ENCODE measurements at regions not wholly inside any gene's neighbourhood (a gene's known extent, or its start where the extent isn't known, plus 50 kb on each side); places are given as distances from the start of the nearest gene placed in this dataset.

DNA sequence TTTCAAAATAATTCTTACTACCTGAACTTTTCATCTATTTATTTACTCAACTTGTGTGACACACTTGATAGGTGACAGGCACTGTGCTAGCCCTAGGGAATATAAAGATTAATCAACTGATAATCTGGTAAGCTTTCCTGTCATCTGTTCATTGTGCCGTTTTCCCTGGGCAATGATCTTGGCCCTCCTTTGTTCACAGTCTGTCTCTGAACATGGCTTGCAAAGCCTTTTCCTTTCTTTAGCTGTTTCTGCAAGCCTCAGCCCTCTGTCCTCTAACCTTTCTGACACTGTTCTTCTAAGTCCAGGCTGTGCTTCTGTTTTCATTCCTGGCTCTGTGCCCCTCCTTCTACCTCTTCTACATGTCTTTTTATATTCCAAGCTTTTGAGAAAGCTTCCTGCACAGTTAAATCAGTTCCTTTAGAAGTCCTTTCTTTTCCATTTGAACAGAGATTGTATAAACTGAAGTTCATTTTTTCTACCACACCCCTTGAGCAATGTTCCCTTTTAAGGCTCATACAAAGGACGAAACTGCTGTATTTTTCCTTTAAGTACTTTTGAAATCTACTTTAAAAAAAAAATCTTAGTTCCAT is 803.0 kb upstream of the ZNF608 start:
- DNase-seq: no peak

- no peak for DNase-seq
Observed at GRCh38 chr5:125550274-125550673, 803.8 kb upstream of the ZNF608 start.

GRCh38 chr5:125551246-125551645 is 804.8 kb upstream of the ZNF608 start:
- no peak for DNase-seq

GRCh38 chr5:125551797-125552196 is 805.4 kb upstream of the ZNF608 start:
- DNase-seq: no peak

DNA sequence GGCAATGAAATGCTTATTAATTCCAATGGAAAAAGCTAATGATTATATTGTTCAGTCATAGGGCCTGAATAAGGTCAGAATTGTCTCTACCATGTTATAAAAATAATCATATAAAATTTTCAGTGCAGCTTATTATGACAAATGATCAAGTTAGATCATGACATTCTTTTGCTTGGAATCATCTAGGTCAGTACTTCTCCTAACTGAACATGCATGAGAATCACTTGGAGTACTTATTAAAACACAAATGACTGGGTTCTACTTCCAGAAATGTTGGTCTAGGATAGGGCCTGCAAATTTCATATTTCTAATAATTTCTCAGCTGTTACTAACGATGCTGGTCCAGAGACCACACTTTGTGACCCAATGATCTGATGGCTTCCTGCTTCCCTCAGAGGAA is 806.0 kb upstream of the ZNF608 start:
- DNase-seq: no peak

- DNase-seq: no peak
Observed at GRCh38 chr5:125554355-125554754, 807.9 kb upstream of the ZNF608 start.

DNA sequence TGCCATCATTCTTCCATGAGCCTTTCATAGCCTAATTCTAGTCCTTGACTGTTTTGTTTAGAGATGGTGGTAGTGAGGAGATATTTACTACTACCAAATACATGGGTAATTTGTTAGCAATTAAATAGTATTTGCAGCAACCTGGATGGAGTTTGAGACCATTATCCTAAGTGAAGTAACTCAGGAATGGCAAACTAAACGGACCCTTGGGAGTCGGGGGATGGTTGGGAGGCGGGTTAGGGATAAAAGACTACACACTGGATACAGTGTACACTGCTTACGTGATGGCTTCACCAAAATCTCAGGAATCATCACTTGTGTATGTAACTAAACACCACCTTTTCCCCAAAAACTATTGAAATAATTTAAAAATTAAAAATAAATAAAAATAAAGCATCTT is 809.2 kb upstream of the ZNF608 start:
- no peak for DNase-seq

DNA sequence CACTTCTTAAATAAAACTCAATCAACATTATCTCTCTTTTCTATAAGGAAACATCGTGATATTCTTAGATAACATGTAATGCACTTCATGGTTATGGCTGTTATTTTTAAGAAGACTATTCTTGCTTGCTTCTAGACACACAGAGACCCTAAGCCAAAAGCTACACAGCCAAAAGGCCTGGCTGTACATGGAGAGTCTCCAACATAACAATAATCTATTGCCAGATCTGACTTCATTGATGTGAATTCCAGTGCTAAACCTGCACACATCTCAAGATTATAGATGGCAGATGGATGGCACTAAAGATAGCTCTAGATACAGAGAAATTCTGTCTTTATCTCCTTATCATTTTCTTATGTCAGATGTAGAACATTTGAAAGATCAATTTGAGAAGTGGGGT is 811.6 kb upstream of the ZNF608 start:
- DNase-seq: no peak

- DNase-seq: no peak
Observed at GRCh38 chr5:125558466-125558865, 812.0 kb upstream of the ZNF608 start.

GRCh38 chr5:125559296-125559695 is 812.9 kb upstream of the ZNF608 start:
- no peak for DNase-seq

- no peak for DNase-seq
Observed at GRCh38 chr5:125560476-125561225, 814.2 kb upstream of the ZNF608 start.

DNA sequence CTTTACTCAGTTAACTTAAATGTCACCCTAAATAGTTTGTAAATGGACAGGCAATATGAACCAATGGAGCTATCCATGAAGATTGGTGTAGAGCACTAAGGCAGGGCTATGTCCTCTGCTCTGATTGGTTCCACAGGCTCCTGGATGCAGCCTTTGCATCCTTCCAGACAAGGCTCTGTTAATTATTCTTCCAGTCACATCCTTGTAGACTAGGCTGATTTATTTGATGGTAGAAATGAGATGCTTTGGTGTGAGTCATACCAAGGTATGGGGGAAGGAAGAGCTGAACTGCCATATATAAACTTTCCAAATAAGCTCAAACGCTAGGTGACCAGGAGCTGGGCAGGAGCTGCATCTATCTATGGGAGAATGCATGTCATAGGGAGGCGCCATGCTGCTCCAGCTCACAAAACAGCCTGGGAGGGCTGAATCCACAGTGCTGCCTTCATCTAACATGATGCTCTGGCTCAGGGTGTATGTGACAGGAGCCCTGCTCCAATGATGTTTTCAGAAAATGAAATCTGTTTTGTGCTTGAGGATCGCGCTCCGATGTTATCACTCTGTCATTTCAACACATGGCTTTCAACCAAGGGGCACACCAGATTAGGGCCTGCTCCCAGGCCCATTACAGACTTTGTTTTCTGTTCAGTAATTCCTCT is 818.0 kb upstream of the ZNF608 start:
- DNase-seq: no peak

GRCh38 chr5:125574491-125575044 is 828.1 kb upstream of the ZNF608 start:
- no peak for DNase-seq

- no peak for DNase-seq
Observed at GRCh38 chr5:125575171-125575890, 828.9 kb upstream of the ZNF608 start.

DNA sequence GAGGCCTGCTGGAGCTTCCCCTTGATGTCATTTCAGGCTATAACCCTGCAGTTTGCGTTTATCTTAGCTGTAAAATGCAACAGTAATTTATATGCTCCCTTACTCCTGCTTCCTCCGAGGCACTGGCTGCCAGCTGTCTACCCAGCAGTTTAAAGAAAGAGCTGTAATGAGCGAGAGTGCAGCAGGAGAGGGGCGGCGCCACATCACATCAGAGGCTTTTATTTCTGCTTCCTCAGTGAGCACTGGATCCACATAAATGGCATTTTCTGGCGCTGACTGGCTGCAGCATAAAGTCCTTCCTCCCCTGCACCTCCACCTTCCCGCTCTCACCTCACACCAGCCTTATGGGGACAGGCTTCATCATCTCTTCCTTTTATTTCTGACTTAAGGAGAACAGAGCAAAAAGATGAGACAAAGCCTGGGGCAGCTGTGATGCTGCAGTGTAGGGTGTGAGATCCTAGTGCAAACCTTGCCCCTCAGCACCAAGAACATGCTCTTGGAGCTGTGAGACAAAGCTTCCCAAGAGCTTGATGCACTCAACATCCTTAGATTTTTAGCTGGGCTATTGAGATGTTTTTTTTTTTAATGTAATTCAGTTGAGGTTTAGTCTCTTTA is 829.6 kb upstream of the ZNF608 start:
- no peak for DNase-seq

DNA sequence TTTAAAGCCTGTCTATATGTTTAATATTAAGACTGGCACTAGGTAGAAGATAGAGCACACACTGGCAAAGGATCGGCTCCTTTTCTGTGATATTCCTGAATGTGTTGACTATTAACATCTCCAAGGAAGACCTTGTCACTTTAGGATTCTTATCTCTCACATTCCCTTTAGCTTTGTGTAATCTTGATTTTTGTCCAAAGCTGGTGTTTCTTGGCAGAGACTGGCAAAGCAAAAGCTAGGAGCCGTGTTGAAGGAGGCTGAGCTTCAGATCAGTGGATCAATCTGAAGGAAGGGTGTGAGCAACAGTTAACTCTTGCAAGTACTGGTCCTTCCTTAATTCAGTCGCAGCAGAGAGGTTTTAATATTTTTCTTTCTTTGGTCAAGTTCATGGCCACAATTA is 830.4 kb upstream of the ZNF608 start:
- no peak for DNase-seq

GRCh38 chr5:125578551-125578950 is 832.1 kb upstream of the ZNF608 start:
- no peak for DNase-seq

GRCh38 chr5:125579182-125579581 is 832.7 kb upstream of the ZNF608 start:
- DNase-seq: no peak

GRCh38 chr5:125581311-125581710 is 834.9 kb upstream of the ZNF608 start:
- no peak for DNase-seq

GRCh38 chr5:125582352-125582751 is 835.9 kb upstream of the ZNF608 start:
- DNase-seq: no peak

GRCh38 chr5:125583321-125584139 is 837.1 kb upstream of the ZNF608 start:
- DNase-seq: no peak

DNA sequence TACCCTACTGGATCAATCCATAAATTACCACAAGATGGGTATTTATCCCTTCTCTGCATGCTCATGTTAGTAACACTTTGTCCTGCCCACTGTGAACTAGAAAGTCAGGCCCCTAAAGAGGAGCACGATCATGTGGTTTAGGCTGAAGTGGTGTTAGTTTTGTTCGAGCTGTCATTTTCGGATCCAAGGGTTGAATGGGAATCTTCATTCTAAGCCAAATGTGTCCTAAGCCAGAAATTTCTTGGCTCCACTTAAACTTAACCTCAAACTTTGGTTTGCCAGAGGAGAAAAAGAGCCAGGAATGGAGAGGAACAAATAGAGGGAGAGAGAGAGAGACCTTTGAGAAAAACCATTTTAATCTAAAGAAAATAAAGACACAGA is 837.7 kb upstream of the ZNF608 start:
- no peak for DNase-seq
